GM12873 (cell line): ENCODE measurements at regions not wholly inside any gene's neighbourhood (a gene's known extent, or its start where the extent isn't known, plus 50 kb on each side); places are given as distances from the start of the nearest gene placed in this dataset.

Source experiments
- TF ChIP-seq, protein P1 (sequence below): IDR thresholded peaks from 2 replicates; pipeline ENCODE4 v1.5.1; 2012; ENCODE audit warnings: low read depth, mild to moderate bottlenecking, moderate library complexity, low read length, control low read depth; ENCODE audit not compliant: insufficient read depth; ENCODE audit errors: missing control alignments

GRCh38 chrX:9240956-9241355 is 207.0 kb upstream of the FAM9B start:
- TF ChIP-seq, protein P1, sequence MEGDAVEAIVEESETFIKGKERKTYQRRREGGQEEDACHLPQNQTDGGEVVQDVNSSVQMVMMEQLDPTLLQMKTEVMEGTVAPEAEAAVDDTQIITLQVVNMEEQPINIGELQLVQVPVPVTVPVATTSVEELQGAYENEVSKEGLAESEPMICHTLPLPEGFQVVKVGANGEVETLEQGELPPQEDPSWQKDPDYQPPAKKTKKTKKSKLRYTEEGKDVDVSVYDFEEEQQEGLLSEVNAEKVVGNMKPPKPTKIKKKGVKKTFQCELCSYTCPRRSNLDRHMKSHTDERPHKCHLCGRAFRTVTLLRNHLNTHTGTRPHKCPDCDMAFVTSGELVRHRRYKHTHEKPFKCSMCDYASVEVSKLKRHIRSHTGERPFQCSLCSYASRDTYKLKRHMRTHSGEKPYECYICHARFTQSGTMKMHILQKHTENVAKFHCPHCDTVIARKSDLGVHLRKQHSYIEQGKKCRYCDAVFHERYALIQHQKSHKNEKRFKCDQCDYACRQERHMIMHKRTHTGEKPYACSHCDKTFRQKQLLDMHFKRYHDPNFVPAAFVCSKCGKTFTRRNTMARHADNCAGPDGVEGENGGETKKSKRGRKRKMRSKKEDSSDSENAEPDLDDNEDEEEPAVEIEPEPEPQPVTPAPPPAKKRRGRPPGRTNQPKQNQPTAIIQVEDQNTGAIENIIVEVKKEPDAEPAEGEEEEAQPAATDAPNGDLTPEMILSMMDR = no peak

- TF ChIP-seq, protein P1 = no peak
These were observed 207.5 kb upstream of the FAM9B start for GRCh38 chrX:9241427-9241826.

DNA sequence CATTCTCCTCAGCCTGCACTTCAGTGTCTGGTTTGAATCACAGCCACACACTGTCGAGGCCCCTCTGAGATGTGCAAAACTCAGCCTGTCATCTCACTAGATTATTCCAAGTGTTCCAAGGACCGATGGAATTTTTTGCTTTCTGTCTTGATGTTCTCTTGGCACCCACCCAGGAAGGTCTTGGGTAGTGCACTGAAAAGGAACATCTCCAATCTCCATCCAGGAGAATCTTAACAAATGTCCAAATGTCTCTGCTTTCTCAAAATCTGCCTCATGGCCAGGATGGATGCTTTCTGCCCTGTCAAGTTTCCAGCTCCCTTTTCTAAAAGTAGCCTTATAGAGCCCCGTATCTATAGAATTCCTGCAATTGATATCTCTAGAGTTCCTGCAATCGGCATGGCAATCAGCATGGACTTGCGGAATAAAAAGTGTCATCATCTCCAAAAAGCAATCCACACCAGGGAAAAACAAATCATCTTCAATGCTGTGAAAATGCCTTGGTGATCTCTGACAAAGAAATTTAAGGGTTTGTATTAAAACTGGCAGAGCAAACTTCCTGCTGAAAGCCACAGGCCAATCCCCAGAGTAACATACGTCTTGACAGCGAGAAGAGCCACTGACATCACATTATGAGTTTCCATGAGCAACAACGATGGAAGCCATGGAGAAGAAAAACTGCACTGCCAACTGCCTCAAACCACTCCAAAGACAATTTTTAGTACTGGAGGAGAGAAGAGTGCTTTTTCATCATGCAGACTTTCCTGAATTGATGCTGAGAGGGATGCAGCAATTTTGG is 215.3 kb upstream of the FAM9B start:
- TF ChIP-seq, protein P1 = no peak

DNA sequence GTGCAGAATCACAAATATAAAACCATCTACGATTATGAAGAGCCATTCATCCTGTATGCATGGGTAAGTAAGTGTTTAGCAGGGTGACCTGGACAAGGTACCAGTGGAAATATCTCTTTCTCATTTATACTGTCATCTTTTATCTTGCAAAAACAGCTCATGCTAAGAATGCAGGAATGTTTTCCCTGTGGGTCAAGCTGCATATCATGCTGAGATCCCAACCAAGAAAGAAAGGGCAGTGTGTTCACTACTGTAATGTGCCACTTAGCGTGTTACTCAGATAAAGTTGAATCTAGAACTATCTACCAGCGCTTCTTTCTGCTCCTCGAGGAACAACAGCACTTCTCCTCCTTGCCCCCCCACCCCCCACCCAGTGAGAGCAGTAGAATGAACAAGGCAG is 212.7 kb upstream of the TBL1X start:
- TF ChIP-seq, protein P1 = no peak

DNA sequence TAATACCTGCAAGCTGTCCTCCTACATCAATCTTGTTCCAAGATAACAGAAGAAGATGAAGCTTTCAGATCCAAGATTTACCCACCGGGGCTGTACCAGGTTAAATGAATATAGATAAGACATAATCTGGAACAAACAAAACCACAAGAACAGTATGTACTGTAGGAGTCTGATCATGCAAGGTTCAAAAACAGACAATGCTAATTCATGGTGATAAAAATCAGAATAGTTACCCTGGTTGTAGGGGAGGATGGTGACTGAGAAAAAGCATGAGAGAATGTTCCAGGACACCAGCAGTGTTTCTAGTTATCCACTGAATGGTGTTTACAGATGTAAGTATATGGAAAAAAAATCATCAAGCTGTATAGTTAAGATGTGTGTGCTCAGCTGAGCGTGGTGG is 211.6 kb upstream of the TBL1X start:
- TF ChIP-seq, protein P1 = no peak

DNA sequence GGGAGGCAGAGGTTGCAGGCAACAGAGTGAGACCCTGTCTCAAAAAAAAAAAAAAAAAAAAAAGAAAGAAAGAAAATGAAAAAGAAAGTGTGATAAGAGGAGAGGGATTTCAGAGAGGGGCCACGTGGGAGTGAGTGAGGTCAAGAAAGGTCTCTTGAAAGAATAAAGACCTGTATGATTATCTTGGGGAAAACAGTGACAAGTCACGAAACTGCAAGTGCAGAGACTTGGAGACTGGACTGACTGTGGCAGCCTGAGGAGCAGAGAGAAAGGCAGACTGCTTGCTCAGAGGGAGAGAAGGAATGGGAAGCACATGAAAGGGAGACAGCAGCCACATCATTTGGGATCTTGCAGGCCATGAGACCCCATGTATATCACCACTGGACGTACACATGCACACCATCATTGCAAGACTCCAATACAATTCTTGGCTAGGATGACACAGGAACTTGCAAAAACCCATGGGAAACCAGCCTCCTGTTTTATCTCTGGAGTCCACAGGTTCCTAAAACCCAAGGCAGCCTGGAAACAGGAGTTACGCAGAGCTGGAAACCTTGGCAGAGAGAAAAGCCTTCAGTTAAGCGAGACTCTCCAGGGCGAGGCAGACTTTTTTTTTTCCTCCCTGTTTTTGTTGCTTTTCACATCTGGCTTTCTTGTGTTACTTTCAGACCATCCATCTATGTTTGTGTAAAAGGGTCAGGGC is 207.0 kb upstream of the TBL1X start:
- TF ChIP-seq, protein P1 = no peak

DNA sequence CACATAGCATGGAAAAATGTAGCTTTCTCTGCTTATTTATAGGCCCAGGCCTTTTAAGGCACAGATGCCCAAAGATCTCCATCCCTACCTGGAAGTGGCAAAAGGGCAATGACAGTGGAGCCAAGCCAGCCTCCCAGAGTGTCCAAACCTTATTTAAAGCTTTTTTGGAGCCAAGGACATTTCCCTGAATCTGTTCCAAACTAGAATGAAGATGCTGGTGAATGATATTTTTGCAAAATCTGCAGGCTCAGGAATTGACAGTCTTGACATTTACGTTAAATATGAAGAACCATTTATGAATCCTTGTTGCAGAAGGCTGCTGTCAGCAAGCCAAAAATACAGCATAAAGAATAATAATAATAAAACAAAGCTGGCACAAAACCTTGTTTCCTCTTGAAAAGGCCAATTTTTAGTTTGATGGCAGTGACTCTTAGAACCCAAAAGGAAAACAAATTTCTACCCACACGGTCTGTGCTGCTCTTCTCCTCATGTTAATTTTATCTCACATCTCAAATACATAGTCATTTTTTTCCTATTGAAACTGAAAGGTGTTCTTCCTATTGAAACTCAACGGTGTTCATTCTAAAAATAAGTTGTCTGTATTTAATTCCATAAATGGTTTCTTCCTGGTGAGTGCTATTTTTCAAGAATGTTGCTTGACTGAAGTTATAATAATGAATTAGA is 206.3 kb upstream of the TBL1X start:
- TF ChIP-seq, protein P1 = no peak
